Vagina (tissue), 2 donors: ENCODE measurements at regions not wholly inside any gene's neighbourhood (a gene's known extent, or its start where the extent isn't known, plus 50 kb on each side); places are given as distances from the start of the nearest gene placed in this dataset.

ENCODE experiments used
- DNase-seq, 2 donors: peaks; one replicate each; pipeline ENCODE4 v3.0.0-alpha.2; 2017; ENCODE audit errors: extremely low spot score in 2 of 2
- H3K27ac ChIP-seq: fragments of 200-600 bp; sonication (generic); one replicate; pipeline ENCODE4 v1.5.1; 2019
- H3K27me3 ChIP-seq: fragments of 200-600 bp; sonication (generic); one replicate; pipeline ENCODE4 v1.5.1; 2019
- H3K36me3 ChIP-seq, 2 donors: fragments of 200-600 bp; sonication (generic); one replicate each; pipeline ENCODE4 v1.5.1; 2017 to 2019
- H3K4me1 ChIP-seq: fragments of 200-600 bp; sonication (generic); one replicate; pipeline ENCODE4 v1.5.1; 2019
- H3K4me3 ChIP-seq, 2 donors: fragments of 200-600 bp; sonication (generic); 1 replicate in 1 of 2; 2 replicates in 1 of 2; pipeline ENCODE4 v1.5.1; 2016 to 2019
- H3K9me3 ChIP-seq: fragments of 200-600 bp; sonication (generic); one replicate; pipeline ENCODE4 v1.5.1; 2019
- CTCF ChIP-seq, 3 experiments: fragments of 450-650 bp in 2 of 3; fragments of 200-600 bp in 1 of 3; sonication (generic) in 1 of 3; IDR thresholded peaks; one replicate each; pipeline ENCODE4 v1.5.1; 2017 to 2019; ENCODE audit warnings: antibody characterized with exemption in 3 of 3, mild to moderate bottlenecking in 2 of 3, moderate library complexity in 2 of 3
- POLR2A ChIP-seq, 2 donors: fragments of 450-650 bp; IDR thresholded peaks; one replicate each; pipeline ENCODE4 v1.6.1; 2017; ENCODE audit warnings: antibody characterized with exemption in 2 of 2, mild to moderate bottlenecking in 2 of 2, moderate library complexity in 2 of 2
- POLR2AphosphoS5 ChIP-seq, 2 donors: sonication (generic); formaldehyde crosslinking; IDR thresholded peaks; one replicate each; pipeline ENCODE4 v1.9.0; 2017; ENCODE audit warnings: antibody characterized with exemption in 2 of 2, mild to moderate bottlenecking in 2 of 2, low read depth in 1 of 2; ENCODE audit not compliant: insufficient read depth in 1 of 2
- intact Hi-C: fragments of 100-400 bp; cut with DNase I; formaldehyde crosslinking; loops from one replicate; pipeline ENCODE4 v1.15.1; 2023

- no peak overlapping the region for H3K27ac ChIP-seq
- no peak overlapping the region for H3K4me3 ChIP-seq
- DNase-seq: no peak
- no peaks in the 10 kb centered on the region for H3K9me3 ChIP-seq
- TF ChIP-seq POLR2A (IDR thresholded peaks at IDR 0.05) (no peak), CTCF (IDR thresholded peaks at IDR 0.05) (no peak), POLR2AphosphoS5 (IDR thresholded peaks at IDR 0.05; ENCODE audit: insufficient read depth in 1 of 2, low read depth in 1 of 2) (no peak)
- intact Hi-C loops: no loop called here
- no peaks in the 10 kb centered on the region for H3K27me3 ChIP-seq
- H3K4me1 ChIP-seq: no peaks in the 10 kb centered on the region
- H3K36me3 ChIP-seq: no peaks in the 10 kb centered on the region
Observed at GRCh38 chr9:1877951-1878350, 137.2 kb upstream of the SMARCA2 start.

- TF ChIP-seq POLR2AphosphoS5 (IDR thresholded peaks at IDR 0.05; ENCODE audit: insufficient read depth in 1 of 2, low read depth in 1 of 2): no peak
- TF ChIP-seq CTCF (IDR thresholded peaks at IDR 0.05): no peak
- TF ChIP-seq POLR2A (IDR thresholded peaks at IDR 0.05): no peak
- Histone ChIP-seq H3K36me3 (no peaks in the 10 kb centered on the region), H3K4me3 (no peak overlapping the region), H3K9me3 (no peaks in the 10 kb centered on the region), H3K27me3 (no peaks in the 10 kb centered on the region), H3K4me1 (no peaks in the 10 kb centered on the region), H3K27ac (no peak overlapping the region)
- DNase-seq: no peak
- intact Hi-C loops: no loop called here
Observed at GRCh38 chr9:1878811-1879210, 136.3 kb upstream of the SMARCA2 start.

- DNase-seq: no peak
- Histone ChIP-seq H3K36me3 (no peaks in the 10 kb centered on the region), H3K27me3 (no peaks in the 10 kb centered on the region), H3K9me3 (no peaks in the 10 kb centered on the region), H3K4me1 (no peaks in the 10 kb centered on the region), H3K27ac (no peak overlapping the region), H3K4me3 (no peak overlapping the region)
- intact Hi-C loops: no loop called here
- TF ChIP-seq CTCF (IDR thresholded peaks at IDR 0.05) (no peak), POLR2AphosphoS5 (IDR thresholded peaks at IDR 0.05; ENCODE audit: insufficient read depth in 1 of 2, low read depth in 1 of 2) (no peak), POLR2A (IDR thresholded peaks at IDR 0.05) (no peak)
Observed at GRCh38 chr9:1879501-1879900, 135.6 kb upstream of the SMARCA2 start.

- intact Hi-C loops: no loop called here
- H3K4me1 ChIP-seq: no peaks in the 10 kb centered on the region
- no peak for TF ChIP-seq POLR2AphosphoS5 (IDR thresholded peaks at IDR 0.05; ENCODE audit: insufficient read depth in 1 of 2, low read depth in 1 of 2)
- no peak for TF ChIP-seq POLR2A (IDR thresholded peaks at IDR 0.05)
- TF ChIP-seq CTCF (IDR thresholded peaks at IDR 0.05): no peak
- no peaks in the 10 kb centered on the region for H3K27me3 ChIP-seq
- H3K36me3 ChIP-seq: no peaks in the 10 kb centered on the region
- H3K27ac ChIP-seq: no peak overlapping the region
- no peak overlapping the region for H3K4me3 ChIP-seq
- no peaks in the 10 kb centered on the region for H3K9me3 ChIP-seq
- no peak for DNase-seq
Observed at GRCh38 chr9:1880038-1880565, 135.0 kb upstream of the SMARCA2 start.

- intact Hi-C loops: no loop called here
- H3K27me3 ChIP-seq: no peaks in the 10 kb centered on the region
- no peak for TF ChIP-seq CTCF (IDR thresholded peaks at IDR 0.05)
- TF ChIP-seq POLR2A (IDR thresholded peaks at IDR 0.05): no peak
- no peak for TF ChIP-seq POLR2AphosphoS5 (IDR thresholded peaks at IDR 0.05; ENCODE audit: insufficient read depth in 1 of 2, low read depth in 1 of 2)
Observed at GRCh38 chr9:1881708-1882295, 133.3 kb upstream of the SMARCA2 start.

More at GRCh38 chr9:1881708-1882295, 133.3 kb upstream of the SMARCA2 start:
- Histone ChIP-seq H3K4me1 (no peaks in the 10 kb centered on the region), H3K4me3 (no peak overlapping the region), H3K9me3 (no peaks in the 10 kb centered on the region), H3K27ac (no peak overlapping the region), H3K36me3 (no peaks in the 10 kb centered on the region)
- no peak for DNase-seq
